ENCODE measurements at regions not wholly inside any gene's neighbourhood (a gene's known extent, or its start where the extent isn't known, plus 50 kb on each side); places are given as distances from the start of the nearest gene placed in this dataset.

- H3K9ac ChIP-seq (ENCODE audit: low read depth, low read length), result no peak overlapping the region
- H3K4me3 ChIP-seq (ENCODE audit: low read depth, low read length), result no peak overlapping the region
- no peaks in the 10 kb centered on the region for H3K9me3 ChIP-seq (ENCODE audit: control insufficient read depth, insufficient read depth, low read length)
Measured at GRCh38 chr9:90394871-90395270, 247.8 kb downstream of the DIRAS2 start.

GRCh38 chr9:90400091-90400490 is 242.5 kb downstream of the DIRAS2 start:
- Histone ChIP-seq H3K4me1 (ENCODE audit: control insufficient read depth, insufficient read depth, low read length) (peaks cover 10% of the 10 kb centered on the region), H3K9ac (ENCODE audit: low read depth, low read length) (no peak overlapping the region), H3K4me3 (ENCODE audit: low read depth, low read length) (no peak overlapping the region), H3K27ac (ENCODE audit: low read depth, low read length) (no peak overlapping the region), H3K9me3 (ENCODE audit: control insufficient read depth, insufficient read depth, low read length) (no peaks in the 10 kb centered on the region), H3K27me3 (ENCODE audit: control insufficient read depth, insufficient read depth, low read length) (no peaks in the 10 kb centered on the region), H3K36me3 (ENCODE audit: control insufficient read depth, insufficient read depth, low read length) (no peaks in the 10 kb centered on the region)

More at GRCh38 chr9:90394871-90395270, 247.8 kb downstream of the DIRAS2 start:
- H3K27me3 ChIP-seq (ENCODE audit: control insufficient read depth, insufficient read depth, low read length), result no peaks in the 10 kb centered on the region
- no peaks in the 10 kb centered on the region for H3K4me1 ChIP-seq (ENCODE audit: control insufficient read depth, insufficient read depth, low read length)
- H3K27ac ChIP-seq (ENCODE audit: low read depth, low read length), result no peak overlapping the region
- H3K36me3 ChIP-seq (ENCODE audit: control insufficient read depth, insufficient read depth, low read length), result no peaks in the 10 kb centered on the region

- H3K4me1 ChIP-seq (ENCODE audit: control insufficient read depth, insufficient read depth, low read length), result peaks cover 30% of the 10 kb centered on the region
- H3K9me3 ChIP-seq (ENCODE audit: control insufficient read depth, insufficient read depth, low read length), result peaks cover 14% of the 10 kb centered on the region; the same call in 1 of the 2 replicates
- H3K4me3 ChIP-seq (ENCODE audit: low read depth, low read length), result no peak overlapping the region
- no peak overlapping the region for H3K27ac ChIP-seq (ENCODE audit: low read depth, low read length)
- H3K9ac ChIP-seq (ENCODE audit: low read depth, low read length), result no peak overlapping the region
- no peaks in the 10 kb centered on the region for H3K36me3 ChIP-seq (ENCODE audit: control insufficient read depth, insufficient read depth, low read length)
- no peaks in the 10 kb centered on the region for H3K27me3 ChIP-seq (ENCODE audit: control insufficient read depth, insufficient read depth, low read length)
Measured at GRCh38 chr9:90408659-90409058, 234.0 kb downstream of the DIRAS2 start.

- H3K9me3 ChIP-seq (ENCODE audit: control insufficient read depth, insufficient read depth, low read length), result no peaks in the 10 kb centered on the region
- peaks cover 2% of the 10 kb centered on the region; the same call in 1 of the 2 replicates for H3K36me3 ChIP-seq (ENCODE audit: control insufficient read depth, insufficient read depth, low read length)
- no peak overlapping the region for H3K27ac ChIP-seq (ENCODE audit: low read depth, low read length)
- H3K9ac ChIP-seq (ENCODE audit: low read depth, low read length), result no peak overlapping the region
- no peaks in the 10 kb centered on the region for H3K27me3 ChIP-seq (ENCODE audit: control insufficient read depth, insufficient read depth, low read length)
- no peak overlapping the region for H3K4me3 ChIP-seq (ENCODE audit: low read depth, low read length)
- H3K4me1 ChIP-seq (ENCODE audit: control insufficient read depth, insufficient read depth, low read length), result peaks cover 15% of the 10 kb centered on the region
Measured at GRCh38 chr9:90419221-90419851, 223.3 kb downstream of the DIRAS2 start.

- H3K27ac ChIP-seq (ENCODE audit: low read depth, low read length), result no peak overlapping the region
- H3K36me3 ChIP-seq (ENCODE audit: control insufficient read depth, insufficient read depth, low read length), result peaks cover 6% of the 10 kb centered on the region; the same call in 1 of the 2 replicates
Measured at GRCh38 chr9:90420211-90420610, 222.4 kb downstream of the DIRAS2 start.

GRCh38 chr9:90420768-90421513 is 221.7 kb downstream of the DIRAS2 start:
- peaks cover 15% of the 10 kb centered on the region for H3K4me1 ChIP-seq (ENCODE audit: control insufficient read depth, insufficient read depth, low read length)
- H3K9me3 ChIP-seq (ENCODE audit: control insufficient read depth, insufficient read depth, low read length), result no peaks in the 10 kb centered on the region
- H3K36me3 ChIP-seq (ENCODE audit: control insufficient read depth, insufficient read depth, low read length), result peaks cover 6% of the 10 kb centered on the region; the same call in 1 of the 2 replicates
- no peaks in the 10 kb centered on the region for H3K27me3 ChIP-seq (ENCODE audit: control insufficient read depth, insufficient read depth, low read length)
- no peak overlapping the region for H3K4me3 ChIP-seq (ENCODE audit: low read depth, low read length)
- no peak overlapping the region for H3K9ac ChIP-seq (ENCODE audit: low read depth, low read length)
- no peak overlapping the region for H3K27ac ChIP-seq (ENCODE audit: low read depth, low read length)

More at GRCh38 chr9:90420211-90420610, 222.4 kb downstream of the DIRAS2 start:
- H3K9ac ChIP-seq (ENCODE audit: low read depth, low read length), result no peak overlapping the region
- no peaks in the 10 kb centered on the region for H3K9me3 ChIP-seq (ENCODE audit: control insufficient read depth, insufficient read depth, low read length)
- no peaks in the 10 kb centered on the region for H3K27me3 ChIP-seq (ENCODE audit: control insufficient read depth, insufficient read depth, low read length)
- H3K4me1 ChIP-seq (ENCODE audit: control insufficient read depth, insufficient read depth, low read length), result peaks cover 15% of the 10 kb centered on the region
- no peak overlapping the region for H3K4me3 ChIP-seq (ENCODE audit: low read depth, low read length)

- no peak overlapping the region for H3K27ac ChIP-seq (ENCODE audit: low read depth, low read length)
- H3K4me1 ChIP-seq (ENCODE audit: control insufficient read depth, insufficient read depth, low read length), result peaks cover 15% of the 10 kb centered on the region
- no peak overlapping the region for H3K4me3 ChIP-seq (ENCODE audit: low read depth, low read length)
- H3K9me3 ChIP-seq (ENCODE audit: control insufficient read depth, insufficient read depth, low read length), result no peaks in the 10 kb centered on the region
- no peaks in the 10 kb centered on the region for H3K27me3 ChIP-seq (ENCODE audit: control insufficient read depth, insufficient read depth, low read length)
- H3K36me3 ChIP-seq (ENCODE audit: control insufficient read depth, insufficient read depth, low read length), result peaks cover 6% of the 10 kb centered on the region; the same call in 1 of the 2 replicates
- H3K9ac ChIP-seq (ENCODE audit: low read depth, low read length), result no peak overlapping the region
Measured at GRCh38 chr9:90421786-90422185, 220.8 kb downstream of the DIRAS2 start.

- Histone ChIP-seq H3K27me3 (ENCODE audit: control insufficient read depth, insufficient read depth, low read length) (no peaks in the 10 kb centered on the region), H3K9ac (ENCODE audit: low read depth, low read length) (no peak overlapping the region), H3K9me3 (ENCODE audit: control insufficient read depth, insufficient read depth, low read length) (no peaks in the 10 kb centered on the region), H3K36me3 (ENCODE audit: control insufficient read depth, insufficient read depth, low read length) (peaks cover 13% of the 10 kb centered on the region), H3K4me3 (ENCODE audit: low read depth, low read length) (no peak overlapping the region), H3K4me1 (ENCODE audit: control insufficient read depth, insufficient read depth, low read length) (peaks cover 9% of the 10 kb centered on the region), H3K27ac (ENCODE audit: low read depth, low read length) (no peak overlapping the region)
Measured at GRCh38 chr9:90423661-90424193, 218.9 kb downstream of the DIRAS2 start.

GRCh38 chr9:90428517-90428916 is 214.1 kb downstream of the DIRAS2 start:
- Histone ChIP-seq H3K27ac (ENCODE audit: low read depth, low read length) (no peak overlapping the region), H3K4me3 (ENCODE audit: low read depth, low read length) (no peak overlapping the region), H3K27me3 (ENCODE audit: control insufficient read depth, insufficient read depth, low read length) (no peaks in the 10 kb centered on the region)

GRCh38 chr9:90432951-90433350 is 209.7 kb downstream of the DIRAS2 start:
- no peak overlapping the region for H3K9ac ChIP-seq (ENCODE audit: low read depth, low read length)
- peak overlapping the region; percentile 81 for H3K27ac ChIP-seq (ENCODE audit: low read depth, low read length)
- H3K4me3 ChIP-seq (ENCODE audit: low read depth, low read length), result peak overlapping the region; percentile 57
- H3K36me3 ChIP-seq (ENCODE audit: control insufficient read depth, insufficient read depth, low read length), result peaks cover 7% of the 10 kb centered on the region
- H3K4me1 ChIP-seq (ENCODE audit: control insufficient read depth, insufficient read depth, low read length), result peaks cover 35% of the 10 kb centered on the region
- peaks cover 15% of the 10 kb centered on the region for H3K27me3 ChIP-seq (ENCODE audit: control insufficient read depth, insufficient read depth, low read length)
- no peaks in the 10 kb centered on the region for H3K9me3 ChIP-seq (ENCODE audit: control insufficient read depth, insufficient read depth, low read length)

More at GRCh38 chr9:90428517-90428916, 214.1 kb downstream of the DIRAS2 start:
- H3K4me1 ChIP-seq (ENCODE audit: control insufficient read depth, insufficient read depth, low read length), result peaks cover 9% of the 10 kb centered on the region
- H3K9ac ChIP-seq (ENCODE audit: low read depth, low read length), result no peak overlapping the region
- peaks cover 15% of the 10 kb centered on the region for H3K36me3 ChIP-seq (ENCODE audit: control insufficient read depth, insufficient read depth, low read length)
- H3K9me3 ChIP-seq (ENCODE audit: control insufficient read depth, insufficient read depth, low read length), result no peaks in the 10 kb centered on the region
